Mucosa of stomach (tissue), 1 donor: ENCODE measurements at regions not wholly inside any gene's neighbourhood (a gene's known extent, or its start where the extent isn't known, plus 50 kb on each side); places are given as distances from the start of the nearest gene placed in this dataset.

Source experiments
- H3K27me3 ChIP-seq: one replicate; pipeline ENCODE4 v1.7.0; 2013; ENCODE audit warnings: mild to moderate bottlenecking, low read length; ENCODE audit not compliant: control insufficient read depth, insufficient read depth
- H3K36me3 ChIP-seq: one replicate; pipeline ENCODE4 v1.7.0; 2013; ENCODE audit warnings: low read length; ENCODE audit not compliant: control insufficient read depth, insufficient read depth
- H3K4me1 ChIP-seq: one replicate; pipeline ENCODE4 v1.7.0; 2013; ENCODE audit warnings: mild to moderate bottlenecking, low read length; ENCODE audit not compliant: control insufficient read depth, insufficient read depth
- H3K4me3 ChIP-seq: one replicate; pipeline ENCODE4 v1.7.0; 2013; ENCODE audit warnings: low read length
- H3K9ac ChIP-seq: one replicate; pipeline ENCODE4 v1.7.0; 2013; ENCODE audit warnings: mild to moderate bottlenecking, low read length, moderate library complexity
- H3K9me3 ChIP-seq: one replicate; pipeline ENCODE4 v1.7.0; 2013; ENCODE audit warnings: mild to moderate bottlenecking, low read length, moderate library complexity; ENCODE audit not compliant: control insufficient read depth
- donor health status: Pancreatic carcinoma.

- Histone ChIP-seq H3K4me1 (peaks cover 8% of the 10 kb centered on the region), H3K27me3 (no peaks in the 10 kb centered on the region), H3K4me3 (no peak overlapping the region), H3K9ac (no peak overlapping the region), H3K9me3 (no peaks in the 10 kb centered on the region), H3K36me3 (no peaks in the 10 kb centered on the region)
Measured at GRCh38 chr13:30097701-30098100, 209.7 kb downstream of the KATNAL1 start.

GRCh38 chr13:30097089-30097488 is 210.3 kb downstream of the KATNAL1 start:
- Histone ChIP-seq H3K9ac (no peak overlapping the region), H3K9me3 (no peaks in the 10 kb centered on the region)

GRCh38 chr13:30094015-30094414 is 213.3 kb downstream of the KATNAL1 start:
- H3K9ac ChIP-seq: no peak overlapping the region
- no peak overlapping the region for H3K4me3 ChIP-seq
- H3K27me3 ChIP-seq: no peaks in the 10 kb centered on the region
- H3K9me3 ChIP-seq: no peaks in the 10 kb centered on the region
- H3K36me3 ChIP-seq: no peaks in the 10 kb centered on the region
- peaks cover 4% of the 10 kb centered on the region for H3K4me1 ChIP-seq

More at GRCh38 chr13:30097089-30097488, 210.3 kb downstream of the KATNAL1 start:
- Histone ChIP-seq H3K27me3 (no peaks in the 10 kb centered on the region), H3K4me3 (no peak overlapping the region), H3K4me1 (peaks cover 4% of the 10 kb centered on the region), H3K36me3 (no peaks in the 10 kb centered on the region)

- Histone ChIP-seq H3K9me3 (no peaks in the 10 kb centered on the region), H3K27me3 (no peaks in the 10 kb centered on the region), H3K9ac (no peak overlapping the region), H3K36me3 (no peaks in the 10 kb centered on the region), H3K4me1 (peaks cover 4% of the 10 kb centered on the region), H3K4me3 (no peak overlapping the region)
Measured at GRCh38 chr13:30093236-30093635, 214.1 kb downstream of the KATNAL1 start.

- H3K9me3 ChIP-seq: no peaks in the 10 kb centered on the region
- no peak overlapping the region for H3K4me3 ChIP-seq
- no peaks in the 10 kb centered on the region for H3K36me3 ChIP-seq
- H3K4me1 ChIP-seq: peaks cover 4% of the 10 kb centered on the region
- no peak overlapping the region for H3K9ac ChIP-seq
- no peaks in the 10 kb centered on the region for H3K27me3 ChIP-seq
Measured at GRCh38 chr13:30091691-30092090, 215.7 kb downstream of the KATNAL1 start.

GRCh38 chr13:30091035-30091434 is 216.3 kb downstream of the KATNAL1 start:
- H3K4me1 ChIP-seq: peaks cover 9% of the 10 kb centered on the region
- no peak overlapping the region for H3K4me3 ChIP-seq
- no peak overlapping the region for H3K9ac ChIP-seq
- no peaks in the 10 kb centered on the region for H3K27me3 ChIP-seq
- no peaks in the 10 kb centered on the region for H3K36me3 ChIP-seq
- H3K9me3 ChIP-seq: no peaks in the 10 kb centered on the region

- peaks cover 8% of the 10 kb centered on the region for H3K4me1 ChIP-seq
- H3K36me3 ChIP-seq: no peaks in the 10 kb centered on the region
- H3K27me3 ChIP-seq: no peaks in the 10 kb centered on the region
- H3K4me3 ChIP-seq: no peak overlapping the region
- H3K9me3 ChIP-seq: no peaks in the 10 kb centered on the region
- no peak overlapping the region for H3K9ac ChIP-seq
Measured at GRCh38 chr13:30088312-30088855, 219.0 kb downstream of the KATNAL1 start.

GRCh38 chr13:30085087-30085486 is 222.3 kb downstream of the KATNAL1 start:
- no peaks in the 10 kb centered on the region for H3K9me3 ChIP-seq
- H3K9ac ChIP-seq: no peak overlapping the region
- H3K36me3 ChIP-seq: no peaks in the 10 kb centered on the region
- no peak overlapping the region for H3K4me3 ChIP-seq
- no peaks in the 10 kb centered on the region for H3K27me3 ChIP-seq
- peaks cover 7% of the 10 kb centered on the region for H3K4me1 ChIP-seq

GRCh38 chr13:30082391-30082790 is 225.0 kb downstream of the KATNAL1 start:
- no peaks in the 10 kb centered on the region for H3K27me3 ChIP-seq
- no peak overlapping the region for H3K4me3 ChIP-seq
- H3K4me1 ChIP-seq: peaks cover 7% of the 10 kb centered on the region
- H3K9me3 ChIP-seq: no peaks in the 10 kb centered on the region
- H3K36me3 ChIP-seq: no peaks in the 10 kb centered on the region
- no peak overlapping the region for H3K9ac ChIP-seq

- Histone ChIP-seq H3K4me1 (peaks cover 5% of the 10 kb centered on the region), H3K4me3 (no peak overlapping the region), H3K36me3 (no peaks in the 10 kb centered on the region), H3K27me3 (no peaks in the 10 kb centered on the region), H3K9me3 (no peaks in the 10 kb centered on the region), H3K9ac (no peak overlapping the region)
Measured at GRCh38 chr13:30081331-30081730, 226.0 kb downstream of the KATNAL1 start.

- H3K36me3 ChIP-seq: no peaks in the 10 kb centered on the region
- no peaks in the 10 kb centered on the region for H3K4me1 ChIP-seq
- no peaks in the 10 kb centered on the region for H3K27me3 ChIP-seq
- H3K9me3 ChIP-seq: no peaks in the 10 kb centered on the region
- no peak overlapping the region for H3K4me3 ChIP-seq
- no peak overlapping the region for H3K9ac ChIP-seq
Measured at GRCh38 chr13:30079501-30079900, 227.8 kb downstream of the KATNAL1 start.

- no peak overlapping the region for H3K9ac ChIP-seq
- H3K27me3 ChIP-seq: no peaks in the 10 kb centered on the region
- H3K36me3 ChIP-seq: no peaks in the 10 kb centered on the region
- H3K9me3 ChIP-seq: no peaks in the 10 kb centered on the region
- peaks cover 6% of the 10 kb centered on the region for H3K4me1 ChIP-seq
- H3K4me3 ChIP-seq: no peak overlapping the region
Measured at GRCh38 chr13:30078059-30078458, 227.6 kb upstream of the UBL3 start.

- Histone ChIP-seq H3K9ac (no peak overlapping the region), H3K4me1 (peaks cover 9% of the 10 kb centered on the region), H3K9me3 (no peaks in the 10 kb centered on the region), H3K4me3 (no peak overlapping the region), H3K36me3 (no peaks in the 10 kb centered on the region), H3K27me3 (no peaks in the 10 kb centered on the region)
Measured at GRCh38 chr13:30077240-30077735, 226.9 kb upstream of the UBL3 start.
